ENCODE measurements at regions not wholly inside any gene's neighbourhood (a gene's known extent, or its start where the extent isn't known, plus 50 kb on each side); places are given as distances from the start of the nearest gene placed in this dataset.

DNA sequence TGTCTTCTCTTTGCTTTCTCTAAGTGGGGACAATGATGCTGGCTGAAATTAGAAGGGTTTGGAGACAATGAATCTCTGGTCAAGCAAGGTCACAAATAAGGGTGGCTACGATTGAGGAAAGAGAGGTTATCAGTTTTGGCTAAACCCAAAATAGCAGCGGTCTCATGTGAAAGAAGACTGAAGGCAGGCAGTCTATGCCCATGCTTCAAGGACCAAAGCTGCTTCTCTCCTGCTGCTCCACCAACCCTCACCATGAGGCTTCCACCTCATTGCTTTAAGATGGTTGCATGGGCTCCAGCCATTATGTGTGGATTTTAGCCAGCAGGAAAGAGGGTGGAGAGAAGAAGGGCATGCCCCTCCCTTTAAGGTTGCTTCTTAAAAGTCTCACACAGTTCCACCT lies 114.1 kb upstream of the TRIM2 start:
- no peak overlapping the region for H3K4me3 Mint-ChIP-seq
- no peaks in the 10 kb centered on the region for H3K9me3 Mint-ChIP-seq
- no peak overlapping the region for H3K27ac Mint-ChIP-seq
- H3K4me1 Mint-ChIP-seq (ENCODE audit: low read depth): peaks cover 5% of the 10 kb centered on the region
- no peaks in the 10 kb centered on the region for H3K36me3 Mint-ChIP-seq (ENCODE audit: low read depth)
- no peak for DNase-seq
- TF ChIP-seq, protein P1, sequence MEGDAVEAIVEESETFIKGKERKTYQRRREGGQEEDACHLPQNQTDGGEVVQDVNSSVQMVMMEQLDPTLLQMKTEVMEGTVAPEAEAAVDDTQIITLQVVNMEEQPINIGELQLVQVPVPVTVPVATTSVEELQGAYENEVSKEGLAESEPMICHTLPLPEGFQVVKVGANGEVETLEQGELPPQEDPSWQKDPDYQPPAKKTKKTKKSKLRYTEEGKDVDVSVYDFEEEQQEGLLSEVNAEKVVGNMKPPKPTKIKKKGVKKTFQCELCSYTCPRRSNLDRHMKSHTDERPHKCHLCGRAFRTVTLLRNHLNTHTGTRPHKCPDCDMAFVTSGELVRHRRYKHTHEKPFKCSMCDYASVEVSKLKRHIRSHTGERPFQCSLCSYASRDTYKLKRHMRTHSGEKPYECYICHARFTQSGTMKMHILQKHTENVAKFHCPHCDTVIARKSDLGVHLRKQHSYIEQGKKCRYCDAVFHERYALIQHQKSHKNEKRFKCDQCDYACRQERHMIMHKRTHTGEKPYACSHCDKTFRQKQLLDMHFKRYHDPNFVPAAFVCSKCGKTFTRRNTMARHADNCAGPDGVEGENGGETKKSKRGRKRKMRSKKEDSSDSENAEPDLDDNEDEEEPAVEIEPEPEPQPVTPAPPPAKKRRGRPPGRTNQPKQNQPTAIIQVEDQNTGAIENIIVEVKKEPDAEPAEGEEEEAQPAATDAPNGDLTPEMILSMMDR (IDR thresholded peaks at IDR 0.05): no peak
- peaks cover 13% of the 10 kb centered on the region for H3K27me3 Mint-ChIP-seq (ENCODE audit: insufficient read depth)

DNA sequence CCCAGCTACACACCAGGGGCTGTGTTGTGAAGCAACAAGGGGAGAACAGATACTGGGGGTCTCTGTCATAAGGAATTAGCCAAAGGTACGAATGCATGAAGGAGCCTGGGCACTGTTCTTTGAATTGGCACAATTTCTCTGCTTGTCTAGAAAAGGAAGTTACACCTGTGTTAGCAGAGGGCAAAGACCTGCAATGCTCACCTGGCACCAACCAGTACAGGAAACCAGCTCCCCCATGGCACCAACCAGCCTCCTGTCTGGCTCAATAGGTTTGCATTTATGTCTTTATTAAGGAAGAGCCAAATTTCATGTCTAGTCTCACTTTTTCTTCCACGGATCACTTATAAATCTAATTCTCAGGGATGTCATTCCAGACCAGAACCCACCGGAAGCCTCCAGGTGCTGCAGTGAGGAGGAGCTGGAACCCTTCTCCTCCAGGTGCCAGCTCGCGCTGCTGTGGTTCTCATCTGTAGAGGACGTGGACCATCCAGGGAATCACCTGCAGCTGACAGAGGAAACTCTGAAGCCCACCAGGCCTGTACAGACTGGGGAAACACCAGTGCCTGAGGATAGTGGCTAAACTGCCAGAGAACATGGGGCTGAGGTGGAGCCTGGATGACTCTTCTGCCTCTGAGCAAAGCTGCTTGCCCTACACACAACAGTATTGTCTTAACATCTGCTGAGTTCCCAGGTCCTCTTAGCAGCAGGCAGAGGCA lies 113.4 kb upstream of the TRIM2 start:
- H3K4me1 Mint-ChIP-seq (ENCODE audit: low read depth): peaks cover 6% of the 10 kb centered on the region
- no peak overlapping the region for H3K4me3 Mint-ChIP-seq

DNA sequence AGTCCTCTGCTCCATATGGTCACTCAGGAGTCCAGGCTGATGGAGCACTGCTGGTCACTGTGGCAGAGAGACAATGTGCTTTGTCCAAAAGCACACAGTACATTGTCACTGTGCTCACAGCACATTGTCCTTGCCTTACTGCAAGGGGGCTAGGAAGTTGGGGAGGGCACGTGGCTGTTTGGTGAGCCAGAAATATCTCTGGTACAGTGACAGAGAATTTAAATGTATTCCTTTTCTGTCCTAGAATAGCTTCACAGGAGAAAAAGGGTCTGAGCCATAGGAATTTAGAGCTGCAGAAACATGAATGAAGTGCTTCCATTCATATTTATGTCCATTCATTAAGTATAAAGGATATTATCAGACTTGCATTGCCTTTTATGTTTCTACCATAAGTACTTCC lies 110.8 kb upstream of the TRIM2 start:
- Mint-ChIP-seq H3K9me3 (no peaks in the 10 kb centered on the region), H3K4me3 (no peak overlapping the region), H3K27ac (no peak overlapping the region)

More for the DNA sequence above, 113.4 kb upstream of the TRIM2 start:
- DNase-seq: no peak
- H3K27ac Mint-ChIP-seq: no peak overlapping the region
- peaks cover 17% of the 10 kb centered on the region for H3K27me3 Mint-ChIP-seq (ENCODE audit: insufficient read depth)
- H3K36me3 Mint-ChIP-seq (ENCODE audit: low read depth): no peaks in the 10 kb centered on the region
- H3K9me3 Mint-ChIP-seq: no peaks in the 10 kb centered on the region
- TF ChIP-seq, protein P1 (IDR thresholded peaks at IDR 0.05): no peak

DNA sequence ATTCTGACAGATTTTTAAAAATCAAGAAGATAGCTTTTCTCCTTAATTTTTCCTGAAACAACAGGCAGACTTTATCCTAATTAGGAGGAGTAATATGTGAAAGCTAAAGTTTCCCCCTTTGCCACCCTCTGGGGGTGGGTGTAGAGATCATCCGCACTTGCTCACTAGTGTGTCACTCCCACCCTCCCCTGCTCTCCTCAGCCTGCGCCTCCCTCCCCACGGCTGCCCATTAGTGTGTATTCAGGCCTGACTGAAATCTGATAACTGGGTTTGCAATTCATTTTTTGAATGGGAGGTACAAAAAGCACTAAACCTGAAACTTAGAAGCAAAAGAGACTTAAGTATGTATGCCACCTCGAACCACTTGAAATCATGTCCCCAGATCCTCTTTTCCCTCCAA lies 110.4 kb upstream of the TRIM2 start:
- peaks cover 7% of the 10 kb centered on the region for H3K4me1 Mint-ChIP-seq (ENCODE audit: low read depth)
- DNase-seq: no peak
- TF ChIP-seq, protein P1 (IDR thresholded peaks at IDR 0.05): no peak
- H3K27ac Mint-ChIP-seq: no peak overlapping the region
- H3K27me3 Mint-ChIP-seq (ENCODE audit: insufficient read depth): peaks cover 15% of the 10 kb centered on the region
- H3K9me3 Mint-ChIP-seq: no peaks in the 10 kb centered on the region
- H3K4me3 Mint-ChIP-seq: no peak overlapping the region
- H3K36me3 Mint-ChIP-seq (ENCODE audit: low read depth): no peaks in the 10 kb centered on the region

More for the DNA sequence above, 110.8 kb upstream of the TRIM2 start:
- Mint-ChIP-seq H3K27me3 (ENCODE audit: insufficient read depth) (peaks cover 15% of the 10 kb centered on the region), H3K4me1 (ENCODE audit: low read depth) (peaks cover 7% of the 10 kb centered on the region), H3K36me3 (ENCODE audit: low read depth) (no peaks in the 10 kb centered on the region)
- no peak for DNase-seq
- TF ChIP-seq, protein P1 (IDR thresholded peaks at IDR 0.05): no peak

DNA sequence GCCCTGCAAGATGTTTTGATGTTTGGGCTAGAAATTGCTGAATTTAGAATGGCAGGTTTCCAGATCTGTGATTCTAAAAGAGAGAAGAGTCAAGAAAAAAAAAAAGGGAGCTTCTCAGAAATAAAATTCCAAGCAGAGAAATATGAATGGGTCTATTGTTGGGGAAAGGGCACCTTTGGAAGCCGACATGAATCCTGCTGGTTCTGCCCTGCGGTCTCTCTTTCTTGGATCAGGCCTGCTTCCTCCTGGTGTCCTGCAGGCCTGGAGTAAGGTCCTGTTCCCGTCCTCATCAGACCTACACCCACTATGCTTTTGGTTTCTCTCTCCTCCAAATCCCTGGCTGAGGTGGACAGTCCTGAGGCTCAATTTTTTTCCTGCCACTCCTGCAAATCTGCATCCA lies 109.8 kb upstream of the TRIM2 start:
- Mint-ChIP-seq H3K4me3 (no peak overlapping the region), H3K27ac (no peak overlapping the region), H3K27me3 (ENCODE audit: insufficient read depth) (peaks cover 18% of the 10 kb centered on the region), H3K4me1 (ENCODE audit: low read depth) (peaks cover 7% of the 10 kb centered on the region), H3K36me3 (ENCODE audit: low read depth) (no peaks in the 10 kb centered on the region), H3K9me3 (no peaks in the 10 kb centered on the region)
- no peak for DNase-seq
- TF ChIP-seq, protein P1 (IDR thresholded peaks at IDR 0.05): no peak
